ENCODE measurements at regions not wholly inside any gene's neighbourhood (a gene's known extent, or its start where the extent isn't known, plus 50 kb on each side); places are given as distances from the start of the nearest gene placed in this dataset.

GRCh38 chr2:145055651-145056050 is 535.7 kb upstream of the ZEB2 start:
- no peaks in the 10 kb centered on the region for H3K36me3 Mint-ChIP-seq (ENCODE audit: insufficient read depth, unreplicated experiment)
- TF ChIP-seq, protein P1, sequence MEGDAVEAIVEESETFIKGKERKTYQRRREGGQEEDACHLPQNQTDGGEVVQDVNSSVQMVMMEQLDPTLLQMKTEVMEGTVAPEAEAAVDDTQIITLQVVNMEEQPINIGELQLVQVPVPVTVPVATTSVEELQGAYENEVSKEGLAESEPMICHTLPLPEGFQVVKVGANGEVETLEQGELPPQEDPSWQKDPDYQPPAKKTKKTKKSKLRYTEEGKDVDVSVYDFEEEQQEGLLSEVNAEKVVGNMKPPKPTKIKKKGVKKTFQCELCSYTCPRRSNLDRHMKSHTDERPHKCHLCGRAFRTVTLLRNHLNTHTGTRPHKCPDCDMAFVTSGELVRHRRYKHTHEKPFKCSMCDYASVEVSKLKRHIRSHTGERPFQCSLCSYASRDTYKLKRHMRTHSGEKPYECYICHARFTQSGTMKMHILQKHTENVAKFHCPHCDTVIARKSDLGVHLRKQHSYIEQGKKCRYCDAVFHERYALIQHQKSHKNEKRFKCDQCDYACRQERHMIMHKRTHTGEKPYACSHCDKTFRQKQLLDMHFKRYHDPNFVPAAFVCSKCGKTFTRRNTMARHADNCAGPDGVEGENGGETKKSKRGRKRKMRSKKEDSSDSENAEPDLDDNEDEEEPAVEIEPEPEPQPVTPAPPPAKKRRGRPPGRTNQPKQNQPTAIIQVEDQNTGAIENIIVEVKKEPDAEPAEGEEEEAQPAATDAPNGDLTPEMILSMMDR (IDR thresholded peaks at IDR 0.05; ENCODE audit: unreplicated experiment), result no peak

GRCh38 chr2:145050134-145050533 is 530.2 kb upstream of the ZEB2 start:
- Mint-ChIP-seq H3K27ac (ENCODE audit: low read depth, unreplicated experiment) (no peak overlapping the region), H3K4me3 (ENCODE audit: unreplicated experiment) (no peak overlapping the region), H3K9me3 (ENCODE audit: unreplicated experiment) (no peaks in the 10 kb centered on the region), H3K4me1 (ENCODE audit: insufficient read depth, unreplicated experiment) (no peaks in the 10 kb centered on the region), H3K27me3 (ENCODE audit: insufficient read depth, unreplicated experiment) (no peaks in the 10 kb centered on the region), H3K36me3 (ENCODE audit: insufficient read depth, unreplicated experiment) (no peaks in the 10 kb centered on the region)
- no TSS peak for BruUV-seq (replicated peaks)
- no peak for DNase-seq (ENCODE audit: unreplicated experiment)
- ChIA-PET CTCF (interaction anchor here (0.7 kb wide), 1 partner anchor 14 kb away, joined by 4 read pairs; no protein-coding TSS in a partner anchor), POLR2A (no interaction called here)
- intact Hi-C loops (cut with micrococcal nuclease), result no loop called here
- TF ChIP-seq, protein P1 (IDR thresholded peaks at IDR 0.05; ENCODE audit: unreplicated experiment), result no peak

More at GRCh38 chr2:145055651-145056050, 535.7 kb upstream of the ZEB2 start:
- Mint-ChIP-seq H3K27ac (ENCODE audit: low read depth, unreplicated experiment) (no peak overlapping the region), H3K4me1 (ENCODE audit: insufficient read depth, unreplicated experiment) (peaks cover 1% of the 10 kb centered on the region), H3K27me3 (ENCODE audit: insufficient read depth, unreplicated experiment) (no peaks in the 10 kb centered on the region), H3K9me3 (ENCODE audit: unreplicated experiment) (no peaks in the 10 kb centered on the region), H3K4me3 (ENCODE audit: unreplicated experiment) (no peak overlapping the region)
- intact Hi-C loops (cut with micrococcal nuclease), result no loop called here
- CTCF ChIA-PET, result interaction anchor here (0.7 kb wide), 1 partner anchor 27 kb away, joined by 3 read pairs; no protein-coding TSS in a partner anchor
- POLR2A ChIA-PET, result interaction anchor here (0.5 to 1.8 kb wide), 4 partner anchors 12 to 625 kb away, joined by 3 to 9 read pairs (median 4); no protein-coding TSS in a partner anchor
- DNase-seq (ENCODE audit: unreplicated experiment), result no peak
- BruUV-seq (replicated peaks), result no TSS peak

- no peaks in the 10 kb centered on the region for H3K4me1 Mint-ChIP-seq (ENCODE audit: insufficient read depth, unreplicated experiment)
- H3K36me3 Mint-ChIP-seq (ENCODE audit: insufficient read depth, unreplicated experiment), result no peaks in the 10 kb centered on the region
- ChIA-PET CTCF (interaction anchor here (0.7 kb wide), 1 partner anchor 13 kb away, joined by 4 read pairs; no protein-coding TSS in a partner anchor), POLR2A (no interaction called here)
- no TSS peak for BruUV-seq (replicated peaks)
- H3K27me3 Mint-ChIP-seq (ENCODE audit: insufficient read depth, unreplicated experiment), result no peaks in the 10 kb centered on the region
- no peaks in the 10 kb centered on the region for H3K9me3 Mint-ChIP-seq (ENCODE audit: unreplicated experiment)
- no peak overlapping the region for H3K27ac Mint-ChIP-seq (ENCODE audit: low read depth, unreplicated experiment)
- DNase-seq (ENCODE audit: unreplicated experiment), result no peak
- intact Hi-C loops (cut with micrococcal nuclease), result no loop called here
- no peak overlapping the region for H3K4me3 Mint-ChIP-seq (ENCODE audit: unreplicated experiment)
- TF ChIP-seq, protein P1 (IDR thresholded peaks at IDR 0.05; ENCODE audit: unreplicated experiment), result no peak
Measured at GRCh38 chr2:145049475-145049874, 529.6 kb upstream of the ZEB2 start.

DNA sequence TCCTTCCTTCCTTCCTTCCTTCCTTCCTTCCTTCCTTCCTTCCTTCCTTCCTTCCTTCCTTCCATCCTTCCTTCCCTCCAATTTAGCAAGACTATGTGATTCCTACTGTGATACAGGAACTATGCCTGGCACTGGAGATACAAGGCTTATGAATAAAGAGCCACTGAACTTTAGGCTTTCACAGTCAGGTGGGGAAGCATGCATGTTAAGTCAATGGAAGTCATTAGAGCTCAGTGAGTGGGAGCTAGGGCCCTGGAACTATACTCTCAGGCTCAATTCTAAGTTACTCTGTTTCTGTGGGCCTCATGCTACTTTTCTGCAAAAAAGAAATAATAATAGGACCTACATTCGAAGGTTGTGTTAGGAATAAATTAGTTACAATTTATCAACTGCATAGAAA is 527.6 kb upstream of the ZEB2 start:
- Mint-ChIP-seq H3K27ac (ENCODE audit: low read depth, unreplicated experiment) (no peak overlapping the region), H3K27me3 (ENCODE audit: insufficient read depth, unreplicated experiment) (no peaks in the 10 kb centered on the region), H3K4me1 (ENCODE audit: insufficient read depth, unreplicated experiment) (no peaks in the 10 kb centered on the region), H3K36me3 (ENCODE audit: insufficient read depth, unreplicated experiment) (no peaks in the 10 kb centered on the region), H3K9me3 (ENCODE audit: unreplicated experiment) (peaks cover 1% of the 10 kb centered on the region), H3K4me3 (ENCODE audit: unreplicated experiment) (no peak overlapping the region)
- intact Hi-C loops (cut with micrococcal nuclease), result no loop called here
- POLR2A ChIA-PET, result no interaction called here
- TF ChIP-seq, protein P1 (IDR thresholded peaks at IDR 0.05; ENCODE audit: unreplicated experiment), result no peak
- no peak for DNase-seq (ENCODE audit: unreplicated experiment)
- BruUV-seq (replicated peaks), result no TSS peak
- CTCF ChIA-PET, result no interaction called here

All from MCF 10A (cell line).